ENCODE measurements at regions not wholly inside any gene's neighbourhood (a gene's known extent, or its start where the extent isn't known, plus 50 kb on each side); places are given as distances from the start of the nearest gene placed in this dataset.
A peak's percentile ranks its signal among the peaks of the same experiment; 100 is the strongest.

DNA sequence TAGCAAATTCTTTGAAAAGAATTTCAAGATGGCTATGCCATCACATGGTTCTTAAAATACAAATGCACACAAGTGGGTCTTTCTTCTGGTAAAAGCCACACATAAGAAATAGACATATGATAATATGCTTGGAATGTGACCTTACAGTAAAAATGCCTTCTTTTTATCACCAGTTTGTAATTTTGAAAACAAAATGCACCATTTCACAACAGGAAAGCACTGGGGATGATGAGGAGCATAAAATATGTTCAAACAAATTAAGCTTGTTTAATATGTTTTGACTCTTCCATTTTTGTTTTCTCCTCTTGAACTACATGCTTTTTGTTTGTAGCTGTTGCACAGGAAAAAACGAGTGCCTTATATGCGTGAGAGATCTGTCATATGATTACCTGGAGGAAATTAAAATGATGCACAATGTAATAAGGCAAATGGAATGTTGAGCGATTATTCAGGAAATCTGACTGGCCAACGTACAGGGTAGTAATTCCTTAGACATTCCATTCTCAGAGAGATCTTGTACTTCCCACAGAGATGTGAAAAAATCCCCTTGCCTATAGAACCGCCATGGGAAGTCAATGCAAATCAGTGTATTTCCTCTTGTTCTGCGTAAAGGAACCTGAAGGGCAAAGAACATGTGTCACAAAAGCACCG is 911.6 kb downstream of the TFAP2A start:
- TF ChIP-seq, protein P1, sequence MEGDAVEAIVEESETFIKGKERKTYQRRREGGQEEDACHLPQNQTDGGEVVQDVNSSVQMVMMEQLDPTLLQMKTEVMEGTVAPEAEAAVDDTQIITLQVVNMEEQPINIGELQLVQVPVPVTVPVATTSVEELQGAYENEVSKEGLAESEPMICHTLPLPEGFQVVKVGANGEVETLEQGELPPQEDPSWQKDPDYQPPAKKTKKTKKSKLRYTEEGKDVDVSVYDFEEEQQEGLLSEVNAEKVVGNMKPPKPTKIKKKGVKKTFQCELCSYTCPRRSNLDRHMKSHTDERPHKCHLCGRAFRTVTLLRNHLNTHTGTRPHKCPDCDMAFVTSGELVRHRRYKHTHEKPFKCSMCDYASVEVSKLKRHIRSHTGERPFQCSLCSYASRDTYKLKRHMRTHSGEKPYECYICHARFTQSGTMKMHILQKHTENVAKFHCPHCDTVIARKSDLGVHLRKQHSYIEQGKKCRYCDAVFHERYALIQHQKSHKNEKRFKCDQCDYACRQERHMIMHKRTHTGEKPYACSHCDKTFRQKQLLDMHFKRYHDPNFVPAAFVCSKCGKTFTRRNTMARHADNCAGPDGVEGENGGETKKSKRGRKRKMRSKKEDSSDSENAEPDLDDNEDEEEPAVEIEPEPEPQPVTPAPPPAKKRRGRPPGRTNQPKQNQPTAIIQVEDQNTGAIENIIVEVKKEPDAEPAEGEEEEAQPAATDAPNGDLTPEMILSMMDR (conservative IDR thresholded peaks at IDR 0.05; ENCODE audit: low read depth, low read length), result no peak
- TF ChIP-seq, protein P2, sequence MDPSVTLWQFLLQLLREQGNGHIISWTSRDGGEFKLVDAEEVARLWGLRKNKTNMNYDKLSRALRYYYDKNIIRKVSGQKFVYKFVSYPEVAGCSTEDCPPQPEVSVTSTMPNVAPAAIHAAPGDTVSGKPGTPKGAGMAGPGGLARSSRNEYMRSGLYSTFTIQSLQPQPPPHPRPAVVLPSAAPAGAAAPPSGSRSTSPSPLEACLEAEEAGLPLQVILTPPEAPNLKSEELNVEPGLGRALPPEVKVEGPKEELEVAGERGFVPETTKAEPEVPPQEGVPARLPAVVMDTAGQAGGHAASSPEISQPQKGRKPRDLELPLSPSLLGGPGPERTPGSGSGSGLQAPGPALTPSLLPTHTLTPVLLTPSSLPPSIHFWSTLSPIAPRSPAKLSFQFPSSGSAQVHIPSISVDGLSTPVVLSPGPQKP (IDR thresholded peaks at IDR 0.05; ENCODE audit: borderline replicate concordance, low read depth, low read length), result no peak
- no peak for TF ChIP-seq POLR2A (IDR thresholded peaks at IDR 0.05; ENCODE audit: low read depth, low read length)
- TF ChIP-seq RFX5 (IDR thresholded peaks at IDR 0.05; ENCODE audit: low read depth, low read length), result no peak
- TF ChIP-seq RCOR1 (IDR thresholded peaks at IDR 0.05; ENCODE audit: insufficient replicate concordance, low read length), result no peak
- TF ChIP-seq CEBPB (IDR thresholded peaks at IDR 0.05; ENCODE audit: low read depth, low read length), result peak; percentile 7; the same call in 1 of the 2 replicates
- TF ChIP-seq RAD21 (IDR thresholded peaks at IDR 0.05; ENCODE audit: low read length), result no peak
- TF ChIP-seq CHD1 (IDR thresholded peaks at IDR 0.05; ENCODE audit: low read depth, low read length), result no peak
- TF ChIP-seq, protein P3, sequence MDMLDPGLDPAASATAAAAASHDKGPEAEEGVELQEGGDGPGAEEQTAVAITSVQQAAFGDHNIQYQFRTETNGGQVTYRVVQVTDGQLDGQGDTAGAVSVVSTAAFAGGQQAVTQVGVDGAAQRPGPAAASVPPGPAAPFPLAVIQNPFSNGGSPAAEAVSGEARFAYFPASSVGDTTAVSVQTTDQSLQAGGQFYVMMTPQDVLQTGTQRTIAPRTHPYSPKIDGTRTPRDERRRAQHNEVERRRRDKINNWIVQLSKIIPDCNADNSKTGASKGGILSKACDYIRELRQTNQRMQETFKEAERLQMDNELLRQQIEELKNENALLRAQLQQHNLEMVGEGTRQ (IDR thresholded peaks at IDR 0.05; ENCODE audit: low read depth, low read length), result no peak
